Activated CD4-positive, alpha-beta T cell treated with anti-CD3 and anti-CD28 coated beads, Interleukin-2, Interleukin-4, amounts not matched to agents 100 ng/mL and 50 ng/mL, durations not matched to agents 16 hours and 8 hours (primary cell): ENCODE measurements at regions not wholly inside any gene's neighbourhood (a gene's known extent, or its start where the extent isn't known, plus 50 kb on each side); places are given as distances from the start of the nearest gene placed in this dataset.
A peak's percentile ranks its signal among the peaks of the same experiment; 100 is the strongest.

ENCODE experiments used
- DNase-seq: peaks from one replicate; pipeline ENCODE4 v3.0.0-alpha.2; 2020; ENCODE audit warnings: low spot score

- DNase-seq: no peak
Measured at GRCh38 chr21:24367936-24368335, 1239.3 kb downstream of the MRPL39 start.

- DNase-seq: no peak
Measured at GRCh38 chr21:24353492-24353891, 1253.8 kb downstream of the MRPL39 start.

GRCh38 chr21:24339406-24339805, 1267.9 kb downstream of the MRPL39 start:
- no peak for DNase-seq

GRCh38 chr21:24336491-24336890, 1270.8 kb downstream of the MRPL39 start:
- no peak for DNase-seq

GRCh38 chr21:24323536-24323935, 1283.7 kb downstream of the MRPL39 start:
- no peak for DNase-seq

GRCh38 chr21:24316277-24316922, 1290.9 kb downstream of the MRPL39 start:
- no peak for DNase-seq

GRCh38 chr21:24310788-24311187, 1296.5 kb downstream of the MRPL39 start:
- no peak for DNase-seq

GRCh38 chr21:24308183-24308582, 1299.1 kb downstream of the MRPL39 start:
- no peak for DNase-seq

- DNase-seq: no peak
Measured at GRCh38 chr21:24302400-24302799, 1304.9 kb downstream of the MRPL39 start.

- no peak for DNase-seq
Measured at GRCh38 chr21:24298040-24298439, 1309.2 kb downstream of the MRPL39 start.

- no peak for DNase-seq
Measured at GRCh38 chr21:24294171-24294570, 1313.1 kb downstream of the MRPL39 start.

- peak; percentile 2 for DNase-seq
Measured at GRCh38 chr21:24290151-24290833, 1317.0 kb downstream of the MRPL39 start.

GRCh38 chr21:24289539-24289938, 1317.7 kb downstream of the MRPL39 start:
- DNase-seq: no peak

GRCh38 chr21:24280596-24280995, 1326.7 kb downstream of the MRPL39 start:
- DNase-seq: no peak

GRCh38 chr21:24278711-24279110, 1328.6 kb downstream of the MRPL39 start:
- no peak for DNase-seq

- DNase-seq: no peak
Measured at GRCh38 chr21:24276204-24276603, 1331.1 kb downstream of the MRPL39 start.

- DNase-seq: no peak
Measured at GRCh38 chr21:24275616-24276015, 1331.7 kb downstream of the MRPL39 start.

GRCh38 chr21:24272521-24272938, 1334.8 kb downstream of the MRPL39 start:
- no peak for DNase-seq

- no peak for DNase-seq
Measured at GRCh38 chr21:24265987-24266386, 1341.3 kb downstream of the MRPL39 start.

GRCh38 chr21:24260751-24261150, 1346.5 kb downstream of the MRPL39 start:
- DNase-seq: no peak

GRCh38 chr21:24259241-24259640, 1348.0 kb downstream of the MRPL39 start:
- no peak for DNase-seq

- no peak for DNase-seq
Measured at GRCh38 chr21:24255591-24255990, 1351.7 kb downstream of the MRPL39 start.

GRCh38 chr21:24225431-24225830, 1381.8 kb downstream of the MRPL39 start:
- DNase-seq: no peak

GRCh38 chr21:24224422-24224821, 1382.9 kb downstream of the MRPL39 start:
- DNase-seq: no peak
